Smooth muscle cell (in vitro differentiated cells): ENCODE measurements at regions not wholly inside any gene's neighbourhood (a gene's known extent, or its start where the extent isn't known, plus 50 kb on each side); places are given as distances from the start of the nearest gene placed in this dataset.

Experiments used
- DNase-seq: peaks from one replicate; lab custom pipeline; 2025; ENCODE audit not compliant: unreplicated experiment; lab: John Stamatoyannopoulos, UW
- H2AFZ ChIP-seq: fragments of 200-600 bp; sonication (generic); 2 replicates; pipeline ENCODE4 v1.6.0; 2016; ENCODE audit warnings: antibody characterized with exemption, low read depth, mild to moderate bottlenecking
- H3F3A ChIP-seq: fragments of 200-600 bp; sonication (generic); 2 replicates; pipeline ENCODE4 v1.6.0; 2017; ENCODE audit warnings: antibody characterized with exemption, low read depth
- H3K27ac ChIP-seq: fragments of 200-600 bp; sonication (generic); 2 replicates; pipeline ENCODE4 v1.5.1; 2016; ENCODE audit warnings: low read depth, mild to moderate bottlenecking
- H3K27me3 ChIP-seq: fragments of 200-600 bp; sonication (generic); 2 replicates; pipeline ENCODE4 v1.6.1; 2016; ENCODE audit warnings: low read depth, mild to moderate bottlenecking
- H3K36me3 ChIP-seq: fragments of 200-600 bp; sonication (generic); 2 replicates; pipeline ENCODE4 v1.5.1; 2016; ENCODE audit warnings: low read depth
- H3K4me1 ChIP-seq: fragments of 200-600 bp; sonication (generic); 2 replicates; pipeline ENCODE4 v1.5.1; 2016; ENCODE audit warnings: low read depth
- H3K4me2 ChIP-seq: fragments of 200-600 bp; sonication (generic); 2 replicates; pipeline ENCODE4 v1.6.0; 2016; ENCODE audit warnings: mild to moderate bottlenecking
- H3K4me3 ChIP-seq: fragments of 200-600 bp; sonication (generic); 2 replicates; pipeline ENCODE4 v1.5.1; 2016; ENCODE audit warnings: mild to moderate bottlenecking
- H3K79me2 ChIP-seq: fragments of 200-600 bp; sonication (generic); 2 replicates; pipeline ENCODE4 v1.6.0; 2016; ENCODE audit warnings: low read depth, mild to moderate bottlenecking
- H3K9ac ChIP-seq: fragments of 200-600 bp; sonication (generic); 2 replicates; pipeline ENCODE4 v1.6.0; 2016; ENCODE audit warnings: low read depth
- H3K9me3 ChIP-seq: fragments of 200-600 bp; sonication (generic); replicated peaks from 2 replicates; pipeline ENCODE4 v1.5.1; 2016; ENCODE audit warnings: low read depth
- H4K20me1 ChIP-seq: fragments of 200-600 bp; sonication (generic); 2 replicates; pipeline ENCODE4 v1.6.0; 2016; ENCODE audit warnings: low read depth
- whole genome bisulfite sequencing: methylation state at CpG from one replicate; pipeline ENCODE4 v1.1.7; 2016; ENCODE audit warnings: low lambda C conversion rate; 5-methylcytosine and 5-hydroxymethylcytosine counted together
- TF ChIP-seq, protein P1 (sequence below): fragments of 200-600 bp; sonication (generic); IDR thresholded peaks from 2 replicates; pipeline ENCODE4 v1.5.1; 2017; ENCODE audit warnings: borderline replicate concordance, mild to moderate bottlenecking, antibody characterized with exemption; ENCODE audit not compliant: insufficient read depth, poor library complexity, severe bottlenecking

- Histone ChIP-seq H4K20me1 (no peaks in the 10 kb centered on the region), H3K9ac (no peak overlapping the region), H3K36me3 (no peaks in the 10 kb centered on the region), H3K4me3 (no peak overlapping the region), H3K27me3 (no peaks in the 10 kb centered on the region), H3K27ac (peak overlapping the region; percentile 51), H3F3A (peaks cover 44% of the 10 kb centered on the region), H2AFZ (peak overlapping the region; percentile 26), H3K9me3 (no peaks in the 10 kb centered on the region), H3K4me1 (peaks cover 37% of the 10 kb centered on the region), H3K79me2 (no peaks in the 10 kb centered on the region), H3K4me2 (peak overlapping the region; percentile 10)
- no peak for DNase-seq
- TF ChIP-seq, protein P1, sequence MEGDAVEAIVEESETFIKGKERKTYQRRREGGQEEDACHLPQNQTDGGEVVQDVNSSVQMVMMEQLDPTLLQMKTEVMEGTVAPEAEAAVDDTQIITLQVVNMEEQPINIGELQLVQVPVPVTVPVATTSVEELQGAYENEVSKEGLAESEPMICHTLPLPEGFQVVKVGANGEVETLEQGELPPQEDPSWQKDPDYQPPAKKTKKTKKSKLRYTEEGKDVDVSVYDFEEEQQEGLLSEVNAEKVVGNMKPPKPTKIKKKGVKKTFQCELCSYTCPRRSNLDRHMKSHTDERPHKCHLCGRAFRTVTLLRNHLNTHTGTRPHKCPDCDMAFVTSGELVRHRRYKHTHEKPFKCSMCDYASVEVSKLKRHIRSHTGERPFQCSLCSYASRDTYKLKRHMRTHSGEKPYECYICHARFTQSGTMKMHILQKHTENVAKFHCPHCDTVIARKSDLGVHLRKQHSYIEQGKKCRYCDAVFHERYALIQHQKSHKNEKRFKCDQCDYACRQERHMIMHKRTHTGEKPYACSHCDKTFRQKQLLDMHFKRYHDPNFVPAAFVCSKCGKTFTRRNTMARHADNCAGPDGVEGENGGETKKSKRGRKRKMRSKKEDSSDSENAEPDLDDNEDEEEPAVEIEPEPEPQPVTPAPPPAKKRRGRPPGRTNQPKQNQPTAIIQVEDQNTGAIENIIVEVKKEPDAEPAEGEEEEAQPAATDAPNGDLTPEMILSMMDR: no peak
- 49% methylated on average over 3 of the region's 3 CpGs for WGBS
Measured at GRCh38 chr14:31994391-31995033, 82.6 kb upstream of the ARHGAP5 start.

GRCh38 chr14:32003585-32003984, 73.5 kb upstream of the ARHGAP5 start:
- H3K79me2 ChIP-seq: no peaks in the 10 kb centered on the region
- no peak overlapping the region for H3K4me2 ChIP-seq
- H3K9ac ChIP-seq: no peak overlapping the region
- H3F3A ChIP-seq: peaks cover 14% of the 10 kb centered on the region
- no peak overlapping the region for H2AFZ ChIP-seq
- H3K9me3 ChIP-seq: no peaks in the 10 kb centered on the region
- TF ChIP-seq, protein P1: no peak
- H3K4me3 ChIP-seq: no peak overlapping the region
- H3K27ac ChIP-seq: no peak overlapping the region
- peaks cover 11% of the 10 kb centered on the region for H3K4me1 ChIP-seq
- H4K20me1 ChIP-seq: no peaks in the 10 kb centered on the region
- no peak for DNase-seq
- H3K36me3 ChIP-seq: no peaks in the 10 kb centered on the region
- no peaks in the 10 kb centered on the region for H3K27me3 ChIP-seq
- 94% methylated on average over 5 of the region's 5 CpGs for WGBS

DNA sequence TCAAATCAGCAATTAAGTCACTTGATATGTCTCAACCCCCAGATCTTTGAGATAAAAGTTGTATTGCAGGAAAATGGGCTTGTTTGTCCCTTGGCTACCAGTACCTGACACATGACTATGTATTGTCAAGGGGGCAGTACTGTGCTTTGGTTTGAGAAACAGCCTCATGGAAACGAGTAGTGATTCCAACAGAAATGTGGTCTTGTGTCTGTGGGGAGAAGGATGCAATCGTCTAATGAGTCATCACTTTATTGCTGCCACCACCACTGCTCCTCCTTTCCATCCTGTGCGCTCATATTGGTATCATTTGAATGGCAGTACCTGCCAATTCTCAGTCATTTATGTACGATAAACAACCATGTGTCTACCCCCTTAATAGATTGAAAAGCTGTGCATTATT, 72.8 kb upstream of the ARHGAP5 start:
- TF ChIP-seq, protein P1: no peak
- H3K4me3 ChIP-seq: no peak overlapping the region
- DNase-seq: no peak
- no peak overlapping the region for H2AFZ ChIP-seq
- 43% methylated on average over 4 of the region's 4 CpGs for WGBS
- no peak overlapping the region for H3K9ac ChIP-seq
- no peaks in the 10 kb centered on the region for H3K9me3 ChIP-seq
- no peaks in the 10 kb centered on the region for H3K27me3 ChIP-seq
- peak overlapping the region; percentile 15 for H3K27ac ChIP-seq
- H3K36me3 ChIP-seq: no peaks in the 10 kb centered on the region
- no peak overlapping the region for H3K4me2 ChIP-seq
- H3K79me2 ChIP-seq: no peaks in the 10 kb centered on the region
- no peaks in the 10 kb centered on the region for H4K20me1 ChIP-seq
- H3F3A ChIP-seq: peaks cover 17% of the 10 kb centered on the region
- peaks cover 11% of the 10 kb centered on the region for H3K4me1 ChIP-seq

- no peaks in the 10 kb centered on the region for H3K36me3 ChIP-seq
- H3K79me2 ChIP-seq: no peaks in the 10 kb centered on the region
- no peaks in the 10 kb centered on the region for H4K20me1 ChIP-seq
- 89% methylated on average over 5 of the region's 5 CpGs for WGBS
- no peaks in the 10 kb centered on the region for H3K27me3 ChIP-seq
- TF ChIP-seq, protein P1: no peak
- H3K4me3 ChIP-seq: no peak overlapping the region
- no peaks in the 10 kb centered on the region for H3K9me3 ChIP-seq
- H3K27ac ChIP-seq: no peak overlapping the region
- peaks cover 11% of the 10 kb centered on the region for H3K4me1 ChIP-seq
- H3F3A ChIP-seq: peaks cover 28% of the 10 kb centered on the region
- no peak overlapping the region for H2AFZ ChIP-seq
- H3K4me2 ChIP-seq: no peak overlapping the region
- DNase-seq: no peak
- no peak overlapping the region for H3K9ac ChIP-seq
Measured at GRCh38 chr14:32005628-32006027, 71.5 kb upstream of the ARHGAP5 start.
